HT1080 (cell line): ENCODE measurements at regions not wholly inside any gene's neighbourhood (a gene's known extent, or its start where the extent isn't known, plus 50 kb on each side); places are given as distances from the start of the nearest gene placed in this dataset.
A peak's percentile ranks its signal among the peaks of the same experiment; 100 is the strongest.

Experiments
- DNase-seq: peaks from one replicate; pipeline ENCODE4 v3.0.0-alpha.2; 2015; ENCODE audit warnings: low read depth

DNA sequence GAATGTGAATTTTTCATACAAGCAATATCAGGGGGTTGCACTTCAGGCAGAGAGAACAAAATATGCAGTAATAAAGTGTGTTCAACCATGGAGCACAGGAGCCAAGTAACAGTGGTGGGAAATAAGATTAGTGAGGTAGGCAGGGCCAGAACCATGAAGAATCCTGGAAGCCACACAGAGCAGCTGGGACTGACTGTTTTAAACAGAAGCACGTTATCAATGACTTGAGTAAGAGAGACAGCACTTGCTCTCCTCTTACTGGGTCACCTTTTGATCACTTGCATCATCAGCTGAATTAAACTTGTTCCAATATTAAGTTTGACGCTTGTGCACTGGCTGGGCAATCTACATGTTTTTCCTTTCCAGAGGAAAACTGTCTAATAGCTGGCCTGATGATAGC is 238.5 kb downstream of the TBX18 start:
- DNase-seq: no peak

DNA sequence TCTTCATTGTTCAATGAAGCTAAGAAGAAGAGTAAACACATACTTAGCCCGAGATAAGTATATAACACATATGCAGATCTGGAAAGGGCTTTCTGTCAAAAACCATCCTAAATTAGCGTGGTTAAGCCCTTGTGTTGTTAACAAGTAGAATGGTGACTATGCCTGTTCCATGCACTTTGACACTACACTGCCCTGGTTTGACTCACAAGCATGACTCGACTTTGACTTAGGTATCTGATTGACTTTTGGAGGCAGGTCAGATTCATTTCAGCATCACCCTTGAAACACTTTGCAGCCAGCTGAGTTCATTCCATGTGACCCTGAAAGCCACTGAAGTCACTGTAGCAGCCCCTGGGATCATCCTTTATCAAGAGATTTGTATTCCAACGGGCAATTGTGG is 239.8 kb downstream of the TBX18 start:
- DNase-seq: peak; percentile 24

DNA sequence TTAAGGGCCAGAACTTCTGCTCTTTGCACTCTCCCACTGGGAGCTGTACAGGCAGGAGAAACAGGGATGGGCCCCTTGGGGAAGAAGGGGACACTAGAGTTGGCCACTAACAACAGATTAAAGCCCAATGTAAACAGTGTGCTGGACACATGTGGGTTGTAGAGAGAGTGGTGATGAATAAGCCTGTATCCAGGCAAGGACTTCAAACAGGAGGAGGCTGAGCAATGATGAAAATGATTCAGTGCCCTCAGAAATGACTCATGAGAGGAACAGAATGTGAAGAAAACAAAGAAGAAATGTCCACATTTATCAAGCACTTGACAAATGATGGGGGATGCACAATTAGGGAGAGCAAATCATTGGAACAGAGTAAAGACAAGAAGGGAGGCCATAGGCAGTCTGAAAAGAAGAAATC is 242.3 kb downstream of the TBX18 start:
- peak; percentile 96 for DNase-seq

DNA sequence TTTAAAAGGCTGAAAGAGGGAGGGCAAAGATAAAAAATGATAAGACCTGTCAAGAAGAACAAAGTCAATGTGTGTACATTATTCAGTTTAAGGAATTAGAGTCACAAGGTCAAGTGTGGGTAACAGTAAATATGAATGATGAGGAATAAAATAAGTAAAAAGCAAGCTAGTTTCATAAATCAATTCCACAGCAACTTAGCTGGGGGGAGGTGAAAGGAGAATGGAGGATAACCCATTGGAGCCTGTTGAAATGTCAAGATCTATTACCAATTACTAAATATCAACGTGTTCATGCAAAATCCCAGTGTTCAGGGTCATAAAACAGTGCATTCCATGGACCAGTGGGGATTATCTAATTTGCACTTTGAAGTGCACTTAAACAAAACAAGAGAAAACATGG is 242.9 kb downstream of the TBX18 start:
- DNase-seq: no peak

DNA sequence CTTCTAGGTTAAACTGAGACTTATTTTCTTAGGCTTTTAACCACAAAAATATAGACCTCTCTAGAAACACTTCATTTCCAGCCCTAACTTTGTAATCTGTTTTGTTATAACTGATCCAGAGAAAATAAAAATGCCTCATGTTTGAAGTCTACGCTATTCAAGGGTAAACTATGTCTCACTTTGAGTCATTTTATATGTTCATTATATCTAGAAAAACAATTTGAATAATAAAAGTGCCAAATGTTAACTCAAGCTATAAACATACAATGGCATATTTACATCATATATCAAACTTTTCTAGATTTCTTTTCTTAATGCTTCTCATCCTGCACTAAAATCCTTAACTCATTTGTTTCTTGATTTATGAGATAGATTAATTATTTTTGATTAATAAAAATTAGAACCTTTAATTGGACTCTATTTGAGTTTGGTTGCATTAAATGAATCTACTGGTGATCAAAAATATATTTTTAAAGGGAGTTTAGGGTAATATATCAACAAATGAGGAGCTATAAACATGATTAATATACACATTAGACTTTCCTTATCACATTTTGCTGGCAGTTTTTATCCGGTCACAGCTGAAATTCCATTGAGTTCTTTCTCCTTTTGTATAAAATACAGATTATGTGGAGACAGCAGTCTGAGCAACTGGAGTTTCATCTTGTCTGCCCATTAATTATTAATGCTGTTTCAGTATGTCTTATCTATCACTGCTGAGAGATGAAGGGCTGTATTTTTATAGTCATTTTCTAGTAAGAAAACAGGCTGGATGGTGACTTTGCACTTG is 246.5 kb downstream of the TBX18 start:
- DNase-seq: no peak

DNA sequence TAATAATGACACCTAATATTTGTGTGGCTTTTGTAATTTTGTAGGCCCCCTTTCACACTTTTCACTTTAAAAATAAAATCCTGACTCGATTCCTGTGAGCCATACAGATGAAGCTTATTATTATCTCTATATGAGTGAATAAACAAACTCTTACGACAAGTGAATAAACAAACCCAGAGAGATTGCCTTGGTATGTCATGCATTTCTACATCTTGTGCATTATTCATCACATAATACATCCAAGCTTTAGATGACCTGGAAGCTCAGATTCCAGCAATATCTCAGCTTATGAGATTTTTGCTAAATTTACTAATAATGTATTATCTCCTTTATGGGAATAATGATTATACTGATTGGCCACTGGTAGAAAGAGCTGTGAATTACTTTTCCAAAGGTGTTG is 248.2 kb downstream of the TBX18 start:
- no peak for DNase-seq

DNA sequence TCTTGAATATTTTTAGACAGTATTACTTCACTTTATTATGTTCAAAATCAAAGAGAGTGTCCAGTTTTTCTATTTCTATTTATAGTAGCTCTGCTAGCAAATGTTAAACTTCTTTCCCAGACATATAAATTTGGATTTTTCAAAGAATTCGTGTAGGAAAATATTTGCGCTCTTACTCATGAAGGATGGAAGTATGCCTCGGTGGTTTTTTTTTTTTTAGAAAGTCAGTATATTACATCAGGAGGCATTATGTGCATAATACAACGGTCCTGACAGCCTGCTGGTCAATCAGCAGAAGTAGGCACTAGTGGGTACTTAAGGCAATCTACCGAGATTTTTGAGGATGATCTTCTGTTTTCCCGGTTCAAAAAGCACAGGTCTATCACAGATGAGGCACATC is 249.3 kb downstream of the TBX18 start:
- peak; percentile 28 for DNase-seq

DNA sequence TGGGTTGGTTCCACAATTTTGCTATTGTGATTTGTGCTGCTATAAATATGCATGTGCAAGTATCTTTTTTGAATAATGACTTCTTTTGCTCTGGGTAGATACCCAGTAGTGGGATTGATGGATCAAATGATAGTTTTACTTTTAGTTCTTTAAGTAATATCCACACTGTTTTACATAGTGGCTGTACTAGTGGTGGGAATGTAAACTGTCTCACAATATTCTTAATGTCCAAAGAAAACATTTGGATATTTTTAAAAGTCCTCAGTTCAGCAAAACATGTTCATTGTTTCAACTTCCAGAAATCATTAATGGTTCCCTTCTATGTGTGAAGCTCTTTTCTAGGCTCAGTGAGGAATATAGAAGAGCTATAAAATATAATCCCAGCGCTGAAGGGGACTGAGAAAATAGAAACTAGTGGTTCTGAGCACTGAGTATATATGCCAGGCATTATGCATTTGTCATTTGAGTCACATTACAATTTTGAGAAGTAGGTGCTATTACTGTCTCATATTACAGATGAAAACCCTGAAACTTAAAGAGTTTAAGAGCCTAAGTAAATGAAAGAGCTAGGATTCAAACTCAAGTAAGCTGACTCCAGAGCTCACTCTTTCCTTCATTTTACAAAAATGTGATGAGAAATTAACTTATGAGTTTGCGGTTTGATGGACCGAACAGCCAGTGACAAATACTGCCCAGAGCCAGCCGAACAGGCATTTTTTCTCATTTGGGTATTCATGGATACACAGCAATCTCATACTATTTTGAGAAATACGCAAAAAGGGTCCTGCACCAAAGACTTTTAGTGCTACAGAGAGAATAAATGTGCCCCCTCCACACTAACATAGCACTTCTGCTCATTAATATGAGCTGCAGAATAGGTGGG is 250.1 kb downstream of the TBX18 start:
- DNase-seq: no peak

DNA sequence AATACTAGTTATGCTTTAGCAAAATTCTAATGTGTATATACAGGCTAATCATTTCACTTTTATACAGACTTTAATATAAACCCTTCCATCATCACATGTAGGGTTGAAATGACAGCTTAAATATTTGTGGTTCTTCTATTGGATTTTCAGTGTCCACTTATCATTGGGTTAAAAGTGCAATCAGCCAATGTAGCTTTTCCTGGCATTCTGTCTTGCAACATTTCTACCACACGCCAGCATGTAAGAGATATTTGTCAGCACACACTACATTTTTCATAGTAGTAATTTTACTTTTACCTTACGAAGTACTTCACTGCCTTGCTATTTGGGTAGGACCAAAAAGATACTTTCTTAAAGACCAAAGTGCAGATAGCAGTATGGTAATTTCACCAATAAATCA is 252.0 kb downstream of the TBX18 start:
- no peak for DNase-seq

DNA sequence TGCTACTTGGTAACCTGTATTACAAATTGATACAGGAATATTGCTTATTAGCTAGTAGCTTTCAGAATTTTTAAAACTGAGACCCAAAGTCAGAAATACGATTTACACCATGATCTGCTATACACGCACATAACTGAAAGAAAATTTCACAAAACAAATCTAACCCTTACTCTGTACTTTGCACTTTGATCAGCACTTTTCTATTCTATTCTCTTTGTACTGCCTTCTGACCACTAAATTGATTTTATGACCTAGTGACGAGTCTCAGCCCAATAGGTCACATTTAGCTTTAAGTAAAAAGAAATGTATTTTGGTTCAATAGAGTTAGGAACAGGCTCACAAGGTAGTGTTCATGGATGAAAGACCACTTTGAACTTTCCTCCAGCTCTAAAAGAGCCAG is 252.5 kb downstream of the TBX18 start:
- no peak for DNase-seq

DNA sequence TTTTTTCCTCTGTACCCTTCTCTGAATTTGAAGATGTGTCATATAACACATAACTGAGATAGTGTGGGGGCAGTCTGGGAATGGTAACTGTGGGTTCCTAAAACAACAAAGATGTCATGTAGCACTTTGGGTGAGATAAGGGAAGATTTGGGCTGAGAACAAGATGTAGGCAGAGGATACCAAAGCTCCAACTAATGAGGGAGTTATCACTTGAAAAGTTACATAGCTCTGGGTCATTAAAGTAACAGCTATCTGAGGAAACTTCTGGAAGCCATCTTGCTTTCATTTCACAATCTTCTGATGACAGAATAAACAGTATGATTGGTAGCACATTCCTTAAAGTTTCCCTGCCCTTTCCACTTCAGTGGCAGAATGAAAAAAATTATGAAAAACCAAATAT is 255.4 kb downstream of the TBX18 start:
- DNase-seq: no peak

DNA sequence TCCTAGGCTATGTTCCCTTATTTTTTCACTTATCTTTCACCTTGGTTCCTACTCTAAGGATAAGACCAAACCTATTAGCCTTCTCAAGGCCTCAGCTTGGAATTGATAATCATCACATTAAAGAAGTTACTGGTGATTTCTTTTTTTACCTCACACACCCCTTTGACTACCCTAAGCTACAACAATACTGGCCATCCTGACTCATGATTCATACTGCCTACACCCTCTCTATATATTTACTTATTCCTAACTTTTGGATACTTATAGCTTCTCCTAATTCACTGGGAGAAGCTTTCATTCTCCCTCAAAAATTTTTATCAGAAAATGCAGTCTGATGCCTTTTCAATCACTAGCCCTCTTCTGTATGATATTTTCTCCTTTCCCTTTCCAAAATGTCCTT is 256.1 kb downstream of the TBX18 start:
- no peak for DNase-seq

DNA sequence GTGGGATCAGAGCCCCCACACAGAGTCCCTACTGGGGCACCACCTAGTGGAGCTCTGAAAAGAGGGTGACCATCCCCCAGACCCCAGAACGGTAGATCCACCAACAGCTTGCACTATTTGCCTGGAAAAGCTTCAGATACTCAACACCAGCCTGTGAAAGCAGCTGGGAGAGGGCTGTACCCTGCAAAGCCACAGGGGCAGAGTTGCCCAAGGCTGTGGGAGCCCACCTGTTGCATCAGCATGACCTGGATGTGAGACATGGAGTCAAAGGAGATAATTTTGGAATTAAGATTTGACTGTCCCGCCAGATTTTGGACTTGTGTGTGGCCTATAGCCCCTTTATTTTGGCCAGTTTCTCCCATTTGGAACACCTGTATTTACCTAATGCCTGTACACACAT is 260.4 kb downstream of the TBX18 start:
- no peak for DNase-seq

DNA sequence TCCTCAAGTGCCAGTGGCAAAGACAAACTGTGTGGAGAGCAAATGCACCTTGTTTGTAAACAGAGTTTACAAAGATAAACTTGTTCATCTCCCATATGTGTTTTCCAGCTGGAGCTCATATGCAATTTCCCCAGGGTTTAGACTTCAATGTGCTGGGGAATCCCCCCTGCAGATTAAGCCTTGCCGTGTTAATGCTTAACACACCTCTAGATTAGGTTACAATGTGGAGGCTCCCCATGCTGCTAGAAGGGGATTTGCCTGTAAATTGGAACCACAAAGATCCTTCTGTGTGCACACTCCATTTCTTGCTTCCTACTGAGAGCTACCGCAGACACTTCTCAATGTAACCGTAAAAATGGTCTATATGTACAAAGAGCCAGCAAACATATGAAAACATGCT is 263.1 kb downstream of the TBX18 start:
- DNase-seq: no peak

DNA sequence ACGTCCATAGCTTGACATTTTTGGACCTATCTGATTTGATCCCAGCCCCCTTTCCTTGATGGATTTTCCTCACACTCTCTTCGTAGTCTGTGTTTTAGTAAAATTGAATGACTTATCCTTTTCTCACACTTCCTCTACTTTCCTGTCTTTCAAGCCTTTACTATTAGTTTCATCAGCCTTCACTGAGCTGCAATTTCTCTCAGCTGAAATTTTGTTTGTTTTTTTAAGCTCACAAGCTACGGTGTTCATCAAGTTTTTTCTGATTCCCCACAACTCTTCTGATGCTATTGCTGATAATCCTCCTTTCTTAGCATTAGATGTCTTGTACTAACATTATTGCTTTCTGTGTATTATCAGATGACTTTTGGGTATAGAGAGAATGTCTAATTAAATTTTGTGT is 263.7 kb downstream of the TBX18 start:
- no peak for DNase-seq

DNA sequence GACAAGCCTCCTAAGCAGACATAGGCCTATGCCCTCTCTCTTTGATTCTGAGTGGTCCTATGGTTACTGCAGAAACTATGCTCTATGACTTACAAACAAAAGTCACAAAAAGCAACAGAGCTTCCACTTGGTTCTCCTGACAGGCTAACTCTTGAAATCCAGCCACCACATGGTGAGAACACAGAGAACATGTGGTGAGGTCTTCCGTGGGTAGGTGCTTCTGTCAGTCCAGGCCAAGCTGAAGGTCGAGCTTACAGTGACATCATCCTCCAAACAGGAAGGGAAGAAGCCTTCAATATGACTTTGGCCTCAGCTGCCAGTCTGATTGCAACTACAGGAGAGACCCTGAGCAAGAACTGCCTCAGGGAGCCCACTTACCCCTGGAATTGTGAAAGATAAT is 265.5 kb downstream of the TBX18 start:
- DNase-seq: no peak

DNA sequence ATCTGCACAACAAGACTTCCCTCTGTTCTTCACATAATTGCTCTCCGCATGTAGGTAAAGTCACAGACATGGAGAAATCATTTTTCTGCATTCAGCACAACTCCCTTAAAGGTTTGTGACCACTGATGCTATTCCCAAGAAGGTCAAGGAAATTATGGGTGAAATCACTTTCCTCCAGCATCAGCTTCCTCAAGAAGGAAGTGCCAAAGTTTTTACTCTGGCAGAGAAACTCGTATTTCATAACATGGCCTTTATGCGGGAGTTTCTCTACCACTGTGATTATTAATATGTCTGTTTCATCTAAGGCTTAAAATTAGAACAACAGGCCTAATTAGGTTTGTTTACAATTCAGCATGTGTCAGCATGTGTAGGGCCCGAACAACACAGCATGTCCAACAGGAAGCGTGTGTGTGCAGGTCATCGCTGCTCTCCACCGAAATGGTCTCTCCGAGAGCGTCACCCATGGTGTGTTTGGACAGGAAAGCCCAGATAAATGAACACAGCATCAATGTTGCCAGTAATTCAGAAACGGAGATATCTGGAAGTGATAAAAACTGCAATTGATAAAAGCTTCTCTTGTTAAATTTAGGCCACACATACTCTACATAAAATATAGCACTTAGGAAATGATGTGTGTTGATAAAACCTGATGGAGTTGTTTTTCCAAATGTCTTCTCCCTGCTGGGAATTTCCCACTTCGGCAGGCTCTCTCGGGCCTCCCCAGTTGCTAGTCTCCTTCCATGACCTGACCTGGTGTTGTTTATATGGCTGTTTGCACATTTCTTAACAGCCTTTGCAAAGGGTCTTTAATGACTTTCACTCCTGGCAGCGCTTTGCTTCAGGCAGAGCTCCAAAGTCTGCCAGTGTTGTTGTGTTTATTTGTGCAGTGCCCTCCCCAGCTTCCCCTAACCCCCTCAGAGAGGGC is 265.1 kb upstream of the CEP162 start:
- no peak for DNase-seq

DNA sequence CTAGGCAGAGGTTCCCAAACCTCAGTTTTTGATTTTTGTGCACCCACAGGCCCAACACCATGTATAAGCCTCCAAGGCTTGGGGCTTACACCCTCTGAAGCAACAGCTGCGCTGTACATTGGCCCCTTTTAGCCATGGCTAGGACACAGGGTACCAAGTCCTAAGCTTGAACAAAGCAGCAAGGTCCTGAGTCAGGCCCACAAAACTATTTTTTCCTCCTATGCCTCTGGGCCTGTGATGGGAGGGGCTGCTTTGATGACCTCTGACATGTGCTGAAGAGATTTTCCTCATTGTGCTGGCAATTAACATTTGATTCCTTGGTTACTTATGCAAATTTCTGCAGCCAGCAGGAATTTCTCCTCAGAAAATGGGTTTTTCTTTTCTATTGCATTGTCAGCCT is 262.2 kb upstream of the CEP162 start:
- no peak for DNase-seq

DNA sequence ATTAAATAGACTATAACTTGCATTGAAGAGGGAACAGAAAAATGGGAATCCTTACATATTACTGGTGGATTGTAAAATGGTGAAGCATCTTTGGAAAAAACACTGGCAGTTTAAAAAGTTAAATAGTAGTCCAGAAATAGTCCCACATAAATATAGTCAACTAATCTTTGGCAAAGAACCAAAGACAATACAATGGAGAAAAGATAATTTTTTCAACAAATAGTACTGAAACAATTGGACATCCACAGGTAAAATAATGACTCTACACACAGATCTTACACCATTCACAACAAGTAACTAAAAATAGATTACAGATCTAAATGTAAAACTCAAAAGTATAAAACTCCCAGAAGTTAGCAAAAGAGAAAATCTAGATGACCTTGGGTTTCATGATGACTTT is 259.1 kb upstream of the CEP162 start:
- DNase-seq: no peak

DNA sequence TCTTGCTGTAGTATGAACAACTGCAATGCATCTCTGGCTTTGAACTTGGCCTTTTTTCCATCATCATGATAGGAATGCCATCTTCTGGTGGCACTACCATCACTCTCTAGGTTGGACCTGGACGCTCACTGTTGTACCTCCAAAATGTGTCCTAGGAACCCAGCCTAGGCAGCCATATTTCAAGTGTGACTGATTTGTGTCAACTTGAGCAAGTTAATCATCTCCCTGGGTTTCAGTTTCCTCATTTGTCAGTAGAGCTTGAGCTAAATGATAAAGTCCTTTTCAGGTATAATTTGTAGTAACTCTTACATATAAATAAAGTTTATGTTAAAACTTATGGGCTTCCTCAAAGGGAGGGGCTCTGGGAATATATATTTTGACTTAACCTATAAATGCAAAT is 241.7 kb upstream of the CEP162 start:
- no peak for DNase-seq

DNA sequence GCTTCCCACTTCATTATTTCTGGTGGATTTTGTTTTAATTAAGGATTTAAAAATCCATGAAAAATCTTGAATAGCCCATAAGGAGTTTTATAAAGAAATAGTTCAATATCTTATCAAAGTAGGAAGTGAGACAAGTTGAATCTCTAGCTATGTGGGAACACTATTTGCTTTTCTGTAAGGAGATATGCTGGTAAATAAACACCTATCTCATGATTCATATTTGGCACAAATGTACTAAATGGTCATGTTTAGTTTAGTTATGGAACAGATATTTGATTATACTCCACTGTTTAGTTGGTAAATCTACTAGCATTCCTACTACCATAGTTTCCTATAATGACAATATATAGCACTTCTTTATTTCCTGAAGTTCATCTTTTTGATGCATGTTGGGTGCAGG is 239.9 kb upstream of the CEP162 start:
- DNase-seq: no peak

DNA sequence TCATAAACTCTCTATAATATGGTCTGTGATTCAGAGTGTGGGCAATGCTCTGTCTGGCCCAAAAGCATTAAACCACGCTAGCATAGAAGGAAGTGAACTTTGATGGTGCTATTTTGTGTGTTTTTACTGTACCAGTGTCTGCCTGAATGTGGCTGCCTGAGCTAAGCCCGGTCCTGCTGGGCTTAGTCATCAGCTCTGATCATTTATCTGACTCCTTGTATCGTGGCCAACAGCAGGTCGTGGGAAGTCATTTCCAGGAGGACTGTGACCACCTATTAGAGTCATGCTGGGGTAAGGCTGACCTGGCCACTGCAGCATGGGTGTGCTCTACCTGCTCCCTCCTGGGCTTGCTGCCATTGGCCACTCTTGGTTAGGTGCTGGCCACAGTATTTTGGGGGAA is 239.1 kb upstream of the CEP162 start:
- DNase-seq: peak; percentile 88
